Suprapubic skin (tissue), 4 donors: ENCODE measurements at regions not wholly inside any gene's neighbourhood (a gene's known extent, or its start where the extent isn't known, plus 50 kb on each side); places are given as distances from the start of the nearest gene placed in this dataset.

Source experiments
- EP300 ChIP-seq: sonication (generic); formaldehyde crosslinking; IDR thresholded peaks from one replicate; pipeline ENCODE4 v1.6.1; 2017; ENCODE audit warnings: antibody characterized with exemption
- POLR2A ChIP-seq, 2 donors: fragments of 450-650 bp; IDR thresholded peaks; one replicate each; pipeline ENCODE4 v1.6.1; 2017; ENCODE audit warnings: antibody characterized with exemption in 2 of 2, mild to moderate bottlenecking in 2 of 2, moderate library complexity in 2 of 2
- POLR2AphosphoS5 ChIP-seq, 3 donors: sonication (generic); formaldehyde crosslinking; IDR thresholded peaks; one replicate each; pipeline ENCODE4 v1.6.1; 2017; ENCODE audit warnings: antibody characterized with exemption in 3 of 3
- TF ChIP-seq, protein P1 (sequence below), 2 donors: fragments of 200-600 bp in 1 of 2; fragments of 450-650 bp in 1 of 2; sonication (generic) in 1 of 2; IDR thresholded peaks; one replicate each; pipeline ENCODE4 v1.5.1; 2016 to 2019; ENCODE audit warnings: antibody characterized with exemption in 2 of 2, mild to moderate bottlenecking in 1 of 2, moderate library complexity in 1 of 2

DNA sequence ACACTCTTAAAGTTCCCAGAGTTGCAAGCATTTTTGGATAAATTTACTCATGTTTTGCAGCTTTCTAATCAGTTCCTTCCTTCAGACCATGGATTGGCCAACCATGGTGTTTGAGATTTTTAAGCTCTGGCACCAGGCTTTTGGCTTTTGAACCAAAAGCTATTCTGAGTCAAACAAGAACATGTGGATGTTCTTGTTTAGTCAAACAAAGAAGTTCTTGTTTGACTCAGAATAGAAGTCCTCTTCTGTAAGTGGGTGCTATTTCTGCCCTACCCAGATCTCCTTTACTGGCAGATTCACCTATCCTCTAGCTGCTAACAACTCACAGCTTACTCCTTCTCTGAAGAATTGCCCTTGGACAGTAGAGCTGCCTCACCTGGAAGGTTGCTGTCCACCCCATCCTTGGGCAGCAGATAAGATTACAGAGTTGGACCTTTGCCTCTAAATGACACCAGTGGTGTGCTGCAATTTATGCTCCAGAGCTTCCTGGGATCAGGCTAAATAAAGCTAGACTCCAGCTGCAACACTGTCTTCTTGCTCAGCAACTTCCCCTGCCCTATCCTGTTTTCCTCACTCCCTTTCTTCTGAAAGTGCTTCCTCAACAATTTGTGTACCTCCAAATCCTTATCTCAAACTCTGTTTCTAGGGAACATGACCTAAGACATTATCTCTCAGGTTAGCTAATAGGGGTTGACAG lies 65.6 kb downstream of the COL6A6 start:
- TF ChIP-seq, protein P1, sequence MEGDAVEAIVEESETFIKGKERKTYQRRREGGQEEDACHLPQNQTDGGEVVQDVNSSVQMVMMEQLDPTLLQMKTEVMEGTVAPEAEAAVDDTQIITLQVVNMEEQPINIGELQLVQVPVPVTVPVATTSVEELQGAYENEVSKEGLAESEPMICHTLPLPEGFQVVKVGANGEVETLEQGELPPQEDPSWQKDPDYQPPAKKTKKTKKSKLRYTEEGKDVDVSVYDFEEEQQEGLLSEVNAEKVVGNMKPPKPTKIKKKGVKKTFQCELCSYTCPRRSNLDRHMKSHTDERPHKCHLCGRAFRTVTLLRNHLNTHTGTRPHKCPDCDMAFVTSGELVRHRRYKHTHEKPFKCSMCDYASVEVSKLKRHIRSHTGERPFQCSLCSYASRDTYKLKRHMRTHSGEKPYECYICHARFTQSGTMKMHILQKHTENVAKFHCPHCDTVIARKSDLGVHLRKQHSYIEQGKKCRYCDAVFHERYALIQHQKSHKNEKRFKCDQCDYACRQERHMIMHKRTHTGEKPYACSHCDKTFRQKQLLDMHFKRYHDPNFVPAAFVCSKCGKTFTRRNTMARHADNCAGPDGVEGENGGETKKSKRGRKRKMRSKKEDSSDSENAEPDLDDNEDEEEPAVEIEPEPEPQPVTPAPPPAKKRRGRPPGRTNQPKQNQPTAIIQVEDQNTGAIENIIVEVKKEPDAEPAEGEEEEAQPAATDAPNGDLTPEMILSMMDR (IDR thresholded peaks at IDR 0.05), result no peak
- no peak for TF ChIP-seq POLR2A (IDR thresholded peaks at IDR 0.05)
- TF ChIP-seq EP300, result no peak
- TF ChIP-seq POLR2AphosphoS5 (IDR thresholded peaks at IDR 0.05), result no peak
